Neural progenitor cell (in vitro differentiated cells): ENCODE measurements at regions not wholly inside any gene's neighbourhood (a gene's known extent, or its start where the extent isn't known, plus 50 kb on each side); places are given as distances from the start of the nearest gene placed in this dataset.

ENCODE experiments used
- CTCF ChIP-seq: fragments of 200-600 bp; sonication (generic); IDR thresholded peaks from 2 replicates; pipeline ENCODE4 v1.5.1; 2017; ENCODE audit warnings: antibody characterized with exemption, mild to moderate bottlenecking
- EZH2 ChIP-seq: fragments of 200-600 bp; sonication (generic); IDR thresholded peaks from 2 replicates; pipeline ENCODE4 v1.6.1; 2017; ENCODE audit warnings: antibody characterized with exemption, mild to moderate bottlenecking, moderate library complexity

- no peak for TF ChIP-seq CTCF
- TF ChIP-seq EZH2 = no peak
Measured at GRCh38 chr21:39111931-39112550, 71.2 kb downstream of the PSMG1 start.
